Hepatocyte (in vitro differentiated cells): ENCODE measurements at regions not wholly inside any gene's neighbourhood (a gene's known extent, or its start where the extent isn't known, plus 50 kb on each side); places are given as distances from the start of the nearest gene placed in this dataset.

Experiments
- DNase-seq: peaks from one replicate; pipeline ENCODE4 v3.0.0-alpha.2; 2016; ENCODE audit warnings: low spot score
- H2AFZ ChIP-seq: fragments of 200-600 bp; sonication (generic); 2 replicates; pipeline ENCODE4 v1.6.0; 2016; ENCODE audit warnings: antibody characterized with exemption, mild to moderate bottlenecking
- H3K27ac ChIP-seq: fragments of 200-600 bp; sonication (generic); 2 replicates; pipeline ENCODE4 v1.5.1; 2016; ENCODE audit warnings: mild to moderate bottlenecking
- H3K27me3 ChIP-seq: fragments of 200-600 bp; sonication (generic); 2 replicates; pipeline ENCODE4 v1.6.1; 2016
- H3K36me3 ChIP-seq: fragments of 200-600 bp; sonication (generic); replicated peaks from 2 replicates; pipeline ENCODE4 v1.5.1; 2016; ENCODE audit warnings: low read depth; ENCODE audit not compliant: insufficient read depth
- H3K4me1 ChIP-seq: fragments of 200-600 bp; sonication (generic); 2 replicates; pipeline ENCODE4 v1.5.1; 2016; ENCODE audit warnings: mild to moderate bottlenecking, moderate library complexity; ENCODE audit not compliant: insufficient read depth
- H3K4me2 ChIP-seq: fragments of 200-600 bp; sonication (generic); 2 replicates; pipeline ENCODE4 v1.6.0; 2016
- H3K4me3 ChIP-seq: fragments of 200-600 bp; sonication (generic); 2 replicates; pipeline ENCODE4 v1.5.1; 2016; ENCODE audit warnings: mild to moderate bottlenecking
- H3K79me2 ChIP-seq: fragments of 200-600 bp; sonication (generic); 2 replicates; pipeline ENCODE4 v1.6.0; 2017; ENCODE audit warnings: mild to moderate bottlenecking
- H3K9me2 ChIP-seq: fragments of 200-600 bp; sonication (generic); replicated peaks from 2 replicates; pipeline ENCODE4 v1.6.0; 2017; ENCODE audit warnings: mild to moderate bottlenecking; ENCODE audit not compliant: insufficient read depth
- H3K9me3 ChIP-seq: fragments of 200-600 bp; sonication (generic); 2 replicates; pipeline ENCODE4 v1.5.1; 2016; ENCODE audit warnings: low read depth, mild to moderate bottlenecking
- H4K20me1 ChIP-seq: fragments of 200-600 bp; sonication (generic); 2 replicates; pipeline ENCODE4 v1.6.0; 2016; ENCODE audit warnings: mild to moderate bottlenecking; ENCODE audit not compliant: insufficient read depth, poor library complexity, severe bottlenecking
- CTCF ChIP-seq: fragments of 200-600 bp; sonication (generic); IDR thresholded peaks from 2 replicates; pipeline ENCODE4 v1.5.1; 2016; ENCODE audit warnings: antibody characterized with exemption, mild to moderate bottlenecking; ENCODE audit not compliant: poor library complexity
- EZH2 ChIP-seq: fragments of 200-600 bp; sonication (generic); IDR thresholded peaks from 2 replicates; pipeline ENCODE4 v1.6.1; 2016; ENCODE audit warnings: antibody characterized with exemption, mild to moderate bottlenecking, borderline replicate concordance
- EZH2phosphoT487 ChIP-seq: fragments of 200-600 bp; sonication (generic); IDR thresholded peaks from one replicate; pipeline ENCODE4 v1.6.1; 2018; ENCODE audit warnings: antibody characterized with exemption, mild to moderate bottlenecking, low read depth, moderate library complexity; ENCODE audit not compliant: unreplicated experiment, severe bottlenecking
- WGBS: methylation state at CpG from one replicate; pipeline ENCODE4 v1.1.6; 2016; ENCODE audit warnings: low lambda C conversion rate; ENCODE audit errors: missing lambda C conversion rate; 5-methylcytosine and 5-hydroxymethylcytosine counted together

DNA sequence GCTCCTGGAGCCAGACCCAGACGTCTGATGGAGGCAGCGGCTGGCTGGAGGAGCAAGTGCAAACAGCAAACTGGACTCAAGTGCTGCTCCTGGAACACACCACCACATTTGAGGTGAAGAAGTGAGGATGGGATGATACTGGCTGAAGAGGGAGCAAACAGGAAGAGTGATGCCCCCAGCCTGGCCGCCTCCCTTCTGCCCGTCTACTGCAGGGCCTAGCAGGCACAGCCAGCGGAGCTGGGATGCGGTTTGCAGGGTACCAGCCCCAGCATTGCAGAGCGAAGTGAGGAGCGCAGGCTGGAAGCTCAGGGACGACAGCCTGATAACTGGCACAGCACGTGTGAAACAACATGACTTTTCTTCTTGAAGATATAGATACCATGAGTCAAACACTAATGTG, 111.8 kb upstream of the ZNF32 start:
- Histone ChIP-seq H4K20me1 (no peaks in the 10 kb centered on the region), H3K9me3 (no peaks in the 10 kb centered on the region), H3K36me3 (no peaks in the 10 kb centered on the region), H3K4me2 (no peak overlapping the region), H3K27ac (no peak overlapping the region), H3K4me1 (no peaks in the 10 kb centered on the region), H3K9me2 (no peaks in the 10 kb centered on the region), H2AFZ (no peak overlapping the region), H3K79me2 (no peaks in the 10 kb centered on the region), H3K4me3 (no peak overlapping the region), H3K27me3 (no peaks in the 10 kb centered on the region)
- TF ChIP-seq EZH2phosphoT487 = no peak
- TF ChIP-seq EZH2 = no peak
- TF ChIP-seq CTCF = no peak
- DNase-seq = no peak
- WGBS = 93% methylated on average over 10 of the region's 10 CpGs

- no peaks in the 10 kb centered on the region for H4K20me1 ChIP-seq
- DNase-seq = no peak
- H3K27ac ChIP-seq = no peak overlapping the region
- no peaks in the 10 kb centered on the region for H3K36me3 ChIP-seq
- no peaks in the 10 kb centered on the region for H3K4me1 ChIP-seq
- H3K27me3 ChIP-seq = no peaks in the 10 kb centered on the region
- no peaks in the 10 kb centered on the region for H3K79me2 ChIP-seq
- no peaks in the 10 kb centered on the region for H3K9me2 ChIP-seq
- H2AFZ ChIP-seq = no peak overlapping the region
- no peak for TF ChIP-seq CTCF
- no peak for TF ChIP-seq EZH2
- TF ChIP-seq EZH2phosphoT487 = no peak
- H3K9me3 ChIP-seq = no peaks in the 10 kb centered on the region
- H3K4me2 ChIP-seq = no peak overlapping the region
- 89% methylated on average over 5 of the region's 5 CpGs for WGBS
- no peak overlapping the region for H3K4me3 ChIP-seq
These were observed 110.5 kb upstream of the ZNF32 start for GRCh38 chr10:43759216-43759615.

DNA sequence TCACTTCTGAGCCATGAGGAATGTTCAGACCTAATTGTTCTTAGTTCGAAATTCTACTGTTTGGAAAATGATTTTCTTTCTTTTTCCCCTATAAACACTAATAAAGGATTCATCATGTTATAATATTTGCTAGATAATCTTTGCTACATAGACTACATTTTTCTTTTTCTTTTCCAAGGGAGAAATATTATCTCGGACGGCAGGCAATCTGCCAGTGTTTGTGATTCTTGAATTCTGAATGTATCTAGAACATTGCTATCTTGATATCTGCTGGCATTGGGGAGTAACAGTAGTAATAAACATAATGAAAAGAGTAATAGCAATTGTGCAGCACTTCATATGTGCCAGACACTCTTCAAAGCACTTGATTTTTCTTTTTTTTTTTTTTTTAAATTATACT, 107.7 kb upstream of the ZNF32 start:
- 77% methylated on average over 3 of the region's 3 CpGs for WGBS
- H3K27ac ChIP-seq = no peak overlapping the region
- H4K20me1 ChIP-seq = no peaks in the 10 kb centered on the region
- H2AFZ ChIP-seq = no peak overlapping the region
- H3K79me2 ChIP-seq = no peaks in the 10 kb centered on the region
- DNase-seq = no peak
- no peak overlapping the region for H3K4me3 ChIP-seq
- no peaks in the 10 kb centered on the region for H3K9me3 ChIP-seq
- no peaks in the 10 kb centered on the region for H3K27me3 ChIP-seq
- H3K4me1 ChIP-seq = no peaks in the 10 kb centered on the region
- no peak for TF ChIP-seq EZH2phosphoT487
- no peaks in the 10 kb centered on the region for H3K9me2 ChIP-seq
- H3K4me2 ChIP-seq = no peak overlapping the region
- no peaks in the 10 kb centered on the region for H3K36me3 ChIP-seq

DNA sequence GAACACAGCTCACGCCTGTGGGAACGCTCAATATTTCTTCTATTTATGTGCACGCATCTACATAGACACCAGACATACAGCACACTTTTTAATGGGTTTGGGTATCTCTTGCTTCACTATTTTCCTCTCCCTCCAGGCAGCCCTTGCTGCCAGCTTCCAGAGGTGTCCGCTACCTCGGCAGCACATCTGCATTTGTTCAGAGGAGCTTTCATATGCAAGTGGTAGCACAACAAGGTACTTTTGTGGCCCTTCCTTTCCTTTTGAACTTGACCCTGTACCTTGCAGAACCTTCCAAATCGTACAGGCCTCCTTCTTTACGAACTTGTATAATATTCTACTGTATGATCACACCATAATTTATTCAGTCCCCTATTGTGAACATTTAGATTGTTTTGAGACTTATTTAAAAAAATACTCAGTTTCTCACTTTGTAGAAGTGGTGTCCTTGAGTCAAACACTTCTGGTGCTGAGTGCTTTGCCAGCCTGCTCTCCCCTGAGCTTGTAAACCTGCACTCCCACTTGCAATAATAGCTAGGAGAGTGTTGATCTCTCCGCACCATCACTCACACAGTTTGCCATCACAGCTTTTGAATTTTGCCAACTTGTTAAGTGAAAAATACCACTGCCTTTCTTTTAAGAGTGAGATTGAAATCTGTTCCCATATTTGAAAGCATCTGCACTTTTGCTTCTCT, 106.0 kb upstream of the ZNF32 start:
- no peaks in the 10 kb centered on the region for H3K9me2 ChIP-seq
- DNase-seq = no peak
- no peak overlapping the region for H3K4me2 ChIP-seq
- H4K20me1 ChIP-seq = no peaks in the 10 kb centered on the region
- 78% methylated on average over 8 of the region's 8 CpGs for WGBS
- no peak overlapping the region for H2AFZ ChIP-seq
- H3K79me2 ChIP-seq = no peaks in the 10 kb centered on the region
- TF ChIP-seq EZH2 = no peak
- no peak for TF ChIP-seq EZH2phosphoT487
- no peak for TF ChIP-seq CTCF
- no peaks in the 10 kb centered on the region for H3K27me3 ChIP-seq
- no peaks in the 10 kb centered on the region for H3K4me1 ChIP-seq
- no peaks in the 10 kb centered on the region for H3K9me3 ChIP-seq
- no peak overlapping the region for H3K4me3 ChIP-seq
- H3K27ac ChIP-seq = no peak overlapping the region
- H3K36me3 ChIP-seq = no peaks in the 10 kb centered on the region
